GM19395 (cell line): ENCODE measurements at regions not wholly inside any gene's neighbourhood (a gene's known extent, or its start where the extent isn't known, plus 50 kb on each side); places are given as distances from the start of the nearest gene placed in this dataset.
"Not testable (repeated sequence)": the region's sequence is repeated elsewhere in the genome, so short reads cannot be mapped to it uniquely, and the experiment has no call there.

Source experiments
- ATAC-seq: cut with Tn5 transposase; IDR thresholded peaks from one replicate; pipeline ENCODE4 v1.9.1; 2021; ENCODE audit warnings: mild to moderate bottlenecking, moderate library complexity; ENCODE audit not compliant: unreplicated experiment

GRCh38 chr10:34058845-34059614, 724.6 kb upstream of the NRP1 start:
- no peak for ATAC-seq

GRCh38 chr10:34055410-34055985, 721.0 kb upstream of the NRP1 start:
- not testable (repeated sequence) for ATAC-seq

DNA sequence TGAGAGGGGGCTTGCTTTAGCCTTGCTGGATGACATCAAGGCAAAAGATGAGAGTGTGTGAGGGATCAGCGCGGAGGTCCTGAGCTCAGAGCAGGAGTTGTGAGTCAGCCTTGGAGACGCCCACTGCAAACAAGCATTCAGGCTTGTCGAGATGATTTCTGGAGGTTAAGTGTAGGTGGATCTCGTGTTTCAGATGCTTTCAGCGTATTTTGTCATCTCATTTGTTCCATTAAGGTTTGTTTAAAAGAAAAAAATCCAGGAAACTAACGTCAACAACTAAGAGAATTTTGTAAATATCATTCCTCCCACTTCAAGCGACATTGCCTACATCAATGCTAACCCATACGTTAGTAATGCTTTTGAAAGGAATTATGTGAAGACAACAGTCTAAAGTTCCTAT, 715.4 kb upstream of the NRP1 start:
- no peak for ATAC-seq

- no peak for ATAC-seq
Observed at GRCh38 chr10:34049469-34049868, 715.0 kb upstream of the NRP1 start.

- no peak for ATAC-seq
Observed at GRCh38 chr10:34047389-34047788, 712.9 kb upstream of the NRP1 start.

DNA sequence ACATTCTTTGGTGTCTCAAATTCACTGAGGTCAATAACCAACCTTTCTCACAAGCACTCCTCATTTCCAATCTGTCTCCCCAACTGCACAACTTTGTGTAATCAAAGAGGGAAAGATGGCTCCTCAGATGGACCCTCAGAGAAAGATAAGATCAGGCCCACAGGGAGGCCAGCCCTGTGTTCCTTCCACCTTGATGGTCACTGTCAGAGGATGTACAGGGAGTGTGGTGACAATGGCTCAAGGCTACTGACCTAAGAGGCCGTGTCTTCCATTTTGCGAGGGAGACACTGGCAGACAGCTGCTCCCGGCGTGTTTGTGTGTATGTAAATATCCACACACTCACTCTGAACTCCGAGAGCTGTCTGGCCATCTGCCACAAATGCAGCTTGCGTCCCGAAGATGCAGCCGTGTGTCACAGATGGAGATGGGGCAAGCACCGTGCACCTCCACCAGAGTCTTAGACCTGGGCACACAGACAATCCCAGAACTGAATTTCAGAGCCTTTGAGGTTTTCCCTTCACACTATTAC, 712.1 kb upstream of the NRP1 start:
- ATAC-seq, result no peak

DNA sequence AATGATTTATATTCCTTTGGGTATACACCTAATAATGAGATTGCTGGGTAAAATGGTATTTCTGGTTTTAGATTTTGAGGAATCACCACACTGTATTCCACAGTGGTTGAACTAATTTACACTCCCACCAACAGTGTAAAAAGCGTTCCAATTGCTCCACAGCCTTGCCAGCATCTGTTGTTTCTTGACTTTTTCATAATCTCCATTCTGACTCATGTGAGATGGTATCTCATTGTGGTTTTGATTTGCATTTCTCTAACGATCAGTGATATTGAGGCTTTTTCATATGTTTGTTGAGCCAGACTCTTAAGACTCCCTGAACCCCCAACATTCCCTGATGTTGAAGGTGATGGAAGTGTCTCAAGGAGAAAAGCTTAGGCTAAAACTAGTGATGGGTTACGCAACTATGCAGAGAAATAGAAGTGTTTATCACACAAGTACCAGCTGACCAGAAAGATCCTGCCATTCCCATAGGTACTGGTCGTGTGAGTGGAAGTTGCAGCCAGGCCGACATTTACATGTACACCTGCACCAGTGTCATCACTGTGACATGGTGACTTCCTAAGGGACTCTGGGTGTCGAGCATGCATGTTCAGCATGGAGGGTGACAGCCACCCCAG, 711.2 kb upstream of the NRP1 start:
- no peak for ATAC-seq

DNA sequence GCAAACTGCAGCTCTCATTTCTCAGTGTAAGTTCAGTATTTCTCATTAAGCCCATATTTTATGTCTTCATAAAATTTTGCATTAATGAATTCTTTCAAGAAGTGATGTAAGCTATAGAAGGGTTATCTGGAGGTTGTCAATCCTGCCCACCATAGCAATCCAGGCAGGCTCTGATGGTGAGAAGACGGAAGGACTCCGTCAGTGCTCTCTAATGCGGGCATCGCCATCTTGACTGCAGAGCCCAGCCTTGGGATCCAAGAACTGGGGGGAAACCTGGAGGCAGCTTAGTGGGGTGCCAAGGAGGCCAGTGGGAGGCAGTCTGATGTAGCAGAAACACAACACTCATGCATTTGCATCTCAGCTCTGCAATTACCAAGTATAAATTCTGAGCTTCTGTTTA, 707.4 kb upstream of the NRP1 start:
- no peak for ATAC-seq

DNA sequence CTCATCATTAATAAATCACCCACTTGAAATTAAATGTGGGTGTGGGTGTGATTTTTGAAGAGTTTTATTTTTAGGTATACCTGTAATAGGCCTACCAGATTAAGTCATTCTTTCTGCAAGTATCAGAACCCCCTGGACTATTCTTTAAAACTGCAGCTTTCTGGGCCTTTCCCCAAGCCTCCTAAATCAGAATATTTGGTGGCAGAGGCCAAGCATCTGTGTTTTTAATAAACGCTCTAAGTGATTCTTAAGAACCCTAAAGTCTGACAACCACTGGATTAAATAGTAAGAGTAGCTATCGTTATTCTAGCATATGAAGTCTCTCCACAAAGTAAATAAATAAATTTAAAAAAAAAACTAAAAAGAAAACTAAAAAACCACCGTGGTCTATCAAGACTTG, 703.0 kb upstream of the NRP1 start:
- no peak for ATAC-seq

DNA sequence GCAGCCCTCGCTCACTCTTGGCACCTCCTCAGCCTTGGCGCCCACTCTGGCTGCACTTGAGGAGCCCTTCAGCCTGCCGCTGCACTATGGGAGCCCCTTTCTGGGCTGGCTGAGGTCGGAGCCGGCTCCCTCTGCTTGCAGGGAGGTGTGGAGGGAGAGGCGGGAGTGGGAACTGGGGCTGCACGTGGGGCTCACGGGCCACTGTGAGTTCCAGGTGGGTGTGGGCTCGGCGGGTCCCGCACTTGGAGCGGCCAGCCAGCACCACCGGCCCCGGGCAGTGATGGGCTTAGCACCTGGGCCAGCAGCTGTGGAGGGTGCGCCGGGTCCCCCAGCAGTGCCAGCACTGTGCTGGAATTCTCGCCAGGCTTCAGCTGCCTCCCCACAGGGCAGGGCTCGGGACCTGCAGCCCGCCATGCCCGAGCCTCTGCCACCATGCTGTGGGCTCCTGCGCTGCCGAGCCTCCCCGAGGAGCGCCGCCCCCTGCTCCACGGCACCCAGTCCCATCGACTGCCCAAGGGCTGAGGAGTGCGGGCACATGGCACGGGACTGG, 700.8 kb upstream of the NRP1 start:
- ATAC-seq, result not testable (repeated sequence)

- ATAC-seq, result no peak
Observed at GRCh38 chr10:34033078-34033477, 698.6 kb upstream of the NRP1 start.

GRCh38 chr10:34032564-34032963, 698.1 kb upstream of the NRP1 start:
- ATAC-seq, result no peak

DNA sequence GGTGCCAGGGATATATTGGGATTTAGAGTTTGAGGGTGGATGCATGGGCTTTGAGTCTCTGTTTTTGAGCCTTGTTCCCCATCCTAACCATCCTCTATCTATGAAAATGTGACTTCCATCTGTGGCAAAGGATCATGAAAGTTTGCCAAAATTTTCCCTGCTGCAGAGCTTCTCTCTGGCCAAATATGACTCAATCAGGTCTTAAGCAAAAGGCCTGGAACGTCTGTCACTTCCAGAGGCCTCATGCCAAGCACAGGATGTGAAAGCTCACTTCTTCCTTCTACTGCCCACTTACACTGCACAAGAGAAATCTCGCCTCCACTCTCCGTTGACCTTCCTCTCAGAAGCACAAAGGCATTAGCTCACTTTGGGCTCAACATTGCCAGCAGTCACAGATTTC, 696.9 kb upstream of the NRP1 start:
- ATAC-seq, result no peak

GRCh38 chr10:34029455-34029854, 695.0 kb upstream of the NRP1 start:
- no peak for ATAC-seq

GRCh38 chr10:34028936-34029335, 694.5 kb upstream of the NRP1 start:
- ATAC-seq, result no peak

DNA sequence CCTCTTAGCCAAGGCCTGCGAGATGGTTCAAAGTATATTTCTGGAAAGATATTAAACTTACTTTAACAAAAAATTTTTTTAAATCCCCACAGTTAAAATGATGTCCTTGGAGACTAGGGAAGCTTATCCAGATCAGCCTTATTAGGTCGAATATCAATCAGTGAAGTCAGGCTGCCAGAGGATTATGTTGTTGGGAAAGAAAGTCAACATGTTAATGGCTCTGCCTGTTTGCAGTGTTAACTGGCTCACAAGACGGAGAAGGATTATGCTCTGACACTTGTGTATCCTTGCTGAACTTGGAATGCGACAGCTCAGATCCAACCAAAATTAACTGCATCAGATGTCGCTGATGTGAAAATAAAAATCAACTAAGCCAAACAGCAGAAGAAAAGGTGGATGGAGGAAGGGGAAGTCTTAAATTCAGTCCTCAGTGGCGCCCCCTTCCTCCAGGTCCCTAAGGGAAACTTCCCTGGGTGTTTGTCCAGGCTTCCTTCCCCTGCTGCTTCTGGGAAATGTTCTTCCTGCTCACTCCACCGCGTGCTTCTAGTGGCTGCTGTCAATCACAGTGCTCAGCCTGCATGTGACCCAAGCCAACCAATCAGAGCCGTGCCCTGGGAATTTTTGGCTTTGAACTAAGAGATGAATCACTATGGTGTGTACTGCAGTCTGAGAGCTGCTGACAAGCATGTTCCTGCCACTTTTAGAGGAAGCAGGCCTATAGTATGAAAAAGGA, 690.4 kb upstream of the NRP1 start:
- ATAC-seq, result no peak

- ATAC-seq, result no peak
Observed at GRCh38 chr10:34024282-34024681, 689.8 kb upstream of the NRP1 start.

GRCh38 chr10:34022195-34022594, 687.7 kb upstream of the NRP1 start:
- no peak for ATAC-seq

DNA sequence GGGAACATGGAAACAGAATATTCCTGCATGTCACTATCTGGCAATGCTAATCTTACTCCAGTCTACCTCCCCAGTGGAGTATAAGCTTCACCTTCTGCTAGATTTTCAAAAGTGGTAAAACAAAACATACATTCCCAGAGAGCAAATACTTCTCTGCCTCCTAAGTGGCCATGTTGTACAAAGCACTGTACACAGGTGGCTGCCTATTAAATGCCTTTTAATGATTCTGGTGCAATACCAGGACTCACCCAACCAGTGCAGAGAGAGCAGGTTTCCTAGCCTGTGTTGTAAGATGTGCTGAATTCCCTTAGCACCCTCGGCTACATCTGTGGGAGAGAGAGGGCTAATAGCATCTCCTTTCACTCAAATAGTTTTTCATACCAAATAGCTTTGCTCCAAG, 684.3 kb upstream of the NRP1 start:
- no peak for ATAC-seq

DNA sequence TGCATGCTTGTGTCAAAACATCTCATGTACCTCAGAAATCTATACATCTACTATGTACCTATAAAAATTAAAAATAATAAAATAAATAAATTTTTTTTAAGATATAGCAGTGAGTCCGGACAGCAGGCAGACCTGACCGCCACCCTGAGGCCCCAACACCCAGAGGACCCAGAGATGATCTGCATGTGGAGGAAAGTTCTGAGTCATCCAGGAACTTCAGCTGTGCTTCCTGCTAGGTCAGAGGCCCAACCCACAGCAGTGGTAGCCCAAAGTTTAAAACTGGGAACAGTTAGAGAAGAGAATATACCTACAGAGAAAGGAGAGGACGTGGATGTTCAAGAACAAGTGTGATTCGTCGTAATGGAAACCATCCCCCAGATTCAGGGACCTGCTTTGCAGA, 683.7 kb upstream of the NRP1 start:
- ATAC-seq, result no peak

DNA sequence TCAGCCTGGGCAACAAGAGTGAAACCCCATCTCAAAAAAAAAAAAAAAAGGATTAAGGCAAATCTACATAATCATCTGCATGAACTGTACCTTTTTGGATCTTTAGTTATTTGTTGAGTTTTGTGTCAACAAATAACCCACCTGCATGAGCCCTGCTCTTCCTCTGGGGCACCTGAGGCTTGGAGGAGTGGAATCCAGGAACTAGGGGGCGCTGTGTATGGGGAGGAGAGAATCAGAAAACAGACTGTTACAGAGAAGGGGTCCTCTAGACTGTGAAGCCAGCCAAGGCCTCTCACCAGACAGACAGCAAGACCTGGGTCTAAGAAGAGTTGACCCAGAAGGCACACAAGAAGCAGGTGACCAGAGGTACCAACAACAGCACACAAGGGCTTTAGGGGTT, 682.8 kb upstream of the NRP1 start:
- no peak for ATAC-seq
